Renal cortex interstitium (tissue), 11 donors: ENCODE measurements at regions not wholly inside any gene's neighbourhood (a gene's known extent, or its start where the extent isn't known, plus 50 kb on each side); places are given as distances from the start of the nearest gene placed in this dataset.
"Not testable (repeated sequence)": the region's sequence is repeated elsewhere in the genome, so short reads cannot be mapped to it uniquely, and the experiment has no call there.

ENCODE experiments used
- DNase-seq, 11 donors: peaks; one replicate each; pipeline ENCODE4 v3.0.0-alpha.2; 2013; ENCODE audit warnings: low read depth in 9 of 11, low spot score in 4 of 11; ENCODE audit errors: extremely low read depth in 1 of 11

GRCh38 chr5:21494033-21494432 is 1359.1 kb downstream of the CDH12 start:
- DNase-seq = not testable (repeated sequence)

GRCh38 chr5:21491182-21491581 is 1362.0 kb downstream of the CDH12 start:
- DNase-seq = not testable (repeated sequence)

GRCh38 chr5:21488828-21489227 is 1364.3 kb downstream of the CDH12 start:
- DNase-seq = not testable (repeated sequence)

- DNase-seq = not testable (repeated sequence)
Observed at GRCh38 chr5:21485458-21486000, 1367.6 kb downstream of the CDH12 start.

DNA sequence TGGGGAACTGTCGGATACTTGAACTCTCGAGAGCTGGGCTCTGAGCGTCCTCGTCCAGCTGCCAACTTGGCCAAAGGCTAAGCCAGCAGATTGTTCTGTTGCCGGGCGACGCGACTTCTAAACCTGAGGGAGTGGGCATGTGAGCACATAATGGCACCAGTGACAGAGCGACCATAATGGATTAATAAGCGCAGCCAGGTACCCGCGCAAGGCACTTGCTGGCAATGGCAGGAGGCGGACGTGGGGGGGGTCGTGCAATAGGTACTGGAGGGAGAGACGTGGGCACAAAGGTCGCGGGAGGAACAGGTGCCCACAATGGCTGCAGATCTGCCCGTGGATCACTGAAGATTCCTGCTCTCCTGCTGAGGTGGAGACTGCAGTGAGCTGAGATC is 1368.7 kb downstream of the CDH12 start:
- not testable (repeated sequence) for DNase-seq

DNA sequence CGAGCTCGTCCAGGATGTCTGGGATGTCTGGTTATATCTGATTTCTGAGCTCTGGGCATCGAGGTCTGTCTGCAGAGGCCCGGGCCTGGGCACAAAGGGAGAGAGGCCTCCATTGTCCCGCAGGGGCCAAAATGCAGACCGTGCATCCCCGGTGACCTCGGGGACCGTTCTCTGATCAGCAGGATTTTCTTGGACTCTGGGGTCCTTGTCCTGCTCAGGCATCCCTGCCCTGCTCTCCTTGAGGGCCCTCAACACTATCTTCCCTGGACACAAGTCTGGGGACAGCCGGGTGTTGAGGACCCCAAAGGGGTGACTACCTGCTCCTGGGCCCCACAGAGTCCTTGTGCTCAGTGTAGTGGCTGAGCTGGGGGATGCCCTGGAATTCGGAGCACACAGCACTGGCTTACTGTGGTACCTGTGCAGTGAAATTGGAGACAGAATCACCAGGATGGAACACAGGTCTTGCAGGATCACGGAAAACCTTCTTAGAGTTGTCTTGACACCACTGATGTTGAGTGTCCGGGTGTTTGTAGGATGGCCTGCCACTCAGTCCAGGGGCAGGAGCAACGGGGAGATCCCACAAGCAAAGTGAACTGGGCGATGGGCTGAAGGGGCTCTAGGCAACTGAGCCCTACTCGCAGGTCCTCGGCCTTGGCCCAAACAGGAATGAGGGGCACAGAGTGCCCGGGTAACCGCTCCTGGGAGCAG is 1369.2 kb downstream of the CDH12 start:
- not testable (repeated sequence) for DNase-seq

GRCh38 chr5:21482983-21483650 is 1370.0 kb downstream of the CDH12 start:
- not testable (repeated sequence) for DNase-seq

DNA sequence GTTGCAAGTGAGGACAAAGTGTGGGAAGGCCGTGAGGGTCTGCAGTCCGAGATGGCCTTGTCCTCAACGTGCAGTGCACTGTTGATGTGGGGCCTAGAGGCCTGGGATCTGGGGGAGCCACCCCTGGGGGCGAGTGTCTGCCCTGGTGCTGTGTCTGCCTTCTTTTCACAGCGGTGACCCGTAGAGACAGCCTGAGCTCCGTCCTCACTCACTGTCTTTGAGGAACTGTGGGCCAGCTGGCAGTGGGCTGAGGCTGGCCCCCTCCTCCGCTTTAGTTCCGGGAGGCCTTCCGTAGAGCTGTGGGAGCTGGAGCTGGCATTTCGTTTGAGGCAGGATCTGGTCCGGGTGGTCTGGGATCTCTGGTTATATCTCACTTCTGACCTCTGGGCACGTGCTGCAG is 1370.6 kb downstream of the CDH12 start:
- not testable (repeated sequence) for DNase-seq

GRCh38 chr5:21481320-21482270 is 1371.5 kb downstream of the CDH12 start:
- DNase-seq = not testable (repeated sequence)

GRCh38 chr5:21480054-21480453 is 1373.1 kb downstream of the CDH12 start:
- DNase-seq = not testable (repeated sequence)

DNA sequence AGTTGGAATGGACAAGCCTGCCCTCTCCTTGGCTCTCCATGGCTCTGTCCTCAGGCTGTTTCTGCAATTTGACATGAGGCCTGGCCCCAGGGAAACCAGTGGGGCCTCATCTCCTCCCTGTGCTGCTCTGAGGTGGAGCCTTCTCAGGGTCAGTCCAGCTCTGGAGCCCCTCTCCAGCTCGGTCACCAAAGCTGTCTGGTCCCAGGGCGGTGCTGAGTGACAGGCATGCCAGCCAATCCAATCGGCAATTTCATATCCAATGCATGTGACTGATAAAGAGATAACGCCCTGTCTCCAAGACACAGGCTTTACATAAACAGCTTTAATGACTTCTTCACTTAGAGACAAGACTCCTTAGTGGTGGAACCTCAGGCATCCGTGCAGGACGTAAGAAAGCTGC is 1379.2 kb downstream of the CDH12 start:
- DNase-seq = not testable (repeated sequence)

DNA sequence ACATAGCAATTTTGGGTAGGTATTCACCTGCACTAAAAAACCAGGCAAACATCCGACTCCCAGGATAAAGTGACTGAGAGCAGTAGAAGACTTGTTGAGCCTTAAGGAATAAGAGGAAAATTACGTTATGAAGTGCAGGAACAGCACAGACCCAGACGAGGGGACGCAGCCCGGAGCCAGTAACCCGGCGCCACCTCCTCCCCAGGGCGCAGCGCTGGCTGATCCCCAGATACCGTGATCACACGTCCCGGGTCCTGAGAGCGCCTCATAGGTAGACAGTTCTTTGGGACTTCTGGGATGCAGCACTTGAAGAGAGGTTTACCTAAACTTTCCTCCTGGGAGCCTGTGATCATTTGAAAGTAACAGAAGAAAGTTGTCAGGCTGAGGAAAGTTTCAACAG is 1379.7 kb downstream of the CDH12 start:
- not testable (repeated sequence) for DNase-seq

DNA sequence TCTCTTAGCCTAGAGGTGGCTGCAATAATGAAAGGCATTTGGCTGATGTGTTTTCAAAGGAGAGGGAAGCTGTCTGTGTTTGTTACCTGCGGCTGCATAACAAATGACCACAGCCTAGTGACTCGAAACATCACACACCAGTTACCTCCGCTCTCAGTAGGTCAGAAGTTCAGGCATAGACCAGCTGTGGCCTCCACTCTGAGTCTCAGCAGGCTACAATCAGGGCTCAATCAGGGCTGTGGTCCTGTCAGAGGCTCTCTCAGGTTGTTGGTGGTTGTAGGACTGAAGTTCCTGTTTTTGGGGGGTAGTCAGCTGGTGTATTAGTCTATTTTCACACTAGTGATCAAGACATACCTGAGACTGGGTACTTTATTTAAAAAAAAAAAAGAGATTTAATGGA is 1381.5 kb downstream of the CDH12 start:
- not testable (repeated sequence) for DNase-seq

GRCh38 chr5:21469523-21470101 is 1383.5 kb downstream of the CDH12 start:
- not testable (repeated sequence) for DNase-seq

DNA sequence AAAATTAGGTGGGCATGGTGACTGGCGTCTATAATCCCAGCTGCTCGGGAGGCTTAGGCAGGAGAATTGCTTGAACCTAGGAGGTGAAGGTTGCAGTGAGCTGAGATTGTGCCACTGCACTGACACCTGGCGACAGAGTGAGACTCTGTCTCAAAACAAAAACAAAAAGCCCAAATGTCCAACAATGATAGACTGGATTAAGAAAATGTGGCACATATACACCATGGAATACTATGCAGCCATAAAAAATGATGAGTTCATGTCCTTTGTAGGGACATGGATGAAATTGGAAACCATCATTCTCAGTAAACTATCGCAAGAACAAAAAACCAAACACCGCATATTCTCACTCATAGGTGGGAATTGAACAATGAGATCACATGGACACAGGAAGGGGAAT is 1385.6 kb downstream of the CDH12 start:
- not testable (repeated sequence) for DNase-seq

DNA sequence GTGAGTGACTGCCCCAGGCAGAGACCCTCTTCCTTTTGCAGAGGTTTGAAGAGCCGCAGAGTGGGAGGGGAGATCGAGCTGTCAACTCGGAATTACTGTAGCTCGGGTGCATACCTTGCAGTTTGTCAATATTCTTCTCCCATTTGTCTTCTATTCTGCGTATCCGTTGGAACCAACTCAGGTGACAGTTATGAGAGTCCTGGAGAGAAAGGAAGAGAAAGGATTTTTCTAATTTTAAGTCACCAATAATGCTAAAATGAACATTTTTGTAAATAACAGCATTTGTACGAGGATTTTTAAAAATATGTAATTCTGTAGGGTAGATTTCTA is 1393.4 kb downstream of the CDH12 start:
- not testable (repeated sequence) for DNase-seq

- no peak for DNase-seq
Observed at GRCh38 chr5:21452449-21452848, 1400.7 kb downstream of the CDH12 start.

- no peak for DNase-seq
Observed at GRCh38 chr5:21432646-21433045, 1420.5 kb downstream of the CDH12 start.

- DNase-seq = no peak
Observed at GRCh38 chr5:21424907-21425306, 1428.2 kb downstream of the CDH12 start.
